ENCODE measurements at regions not wholly inside any gene's neighbourhood (a gene's known extent, or its start where the extent isn't known, plus 50 kb on each side); places are given as distances from the start of the nearest gene placed in this dataset.

DNA sequence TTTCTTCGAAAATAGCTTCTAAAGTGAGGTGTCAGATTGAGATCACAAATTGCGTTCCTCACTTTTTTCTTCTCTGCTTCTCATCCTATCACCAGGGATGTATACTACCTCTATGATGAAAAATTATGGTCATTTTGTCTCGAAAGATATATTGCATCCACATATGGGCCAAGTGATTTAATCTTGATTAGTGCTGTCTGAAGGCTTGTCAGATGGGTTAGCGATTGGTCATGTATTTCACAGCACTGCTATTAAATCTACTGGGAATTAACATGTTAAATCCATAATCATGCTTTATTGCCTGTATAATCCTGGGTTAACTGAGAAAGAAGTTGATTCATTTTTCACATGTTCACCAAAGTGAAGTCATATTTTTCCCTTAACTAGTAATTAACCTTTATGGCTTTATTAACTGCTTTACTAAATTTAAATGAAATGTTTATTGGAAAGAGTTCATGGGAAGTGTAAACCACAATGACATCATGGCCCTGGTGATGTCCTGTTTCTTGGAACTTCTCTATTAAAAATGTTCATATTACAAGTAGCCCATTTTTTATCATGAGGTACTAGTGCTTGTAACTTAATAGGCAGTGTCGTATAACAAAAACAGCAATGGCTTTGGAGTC, 193.3 kb downstream of the SMC2 start:
- TF ChIP-seq, protein P1, sequence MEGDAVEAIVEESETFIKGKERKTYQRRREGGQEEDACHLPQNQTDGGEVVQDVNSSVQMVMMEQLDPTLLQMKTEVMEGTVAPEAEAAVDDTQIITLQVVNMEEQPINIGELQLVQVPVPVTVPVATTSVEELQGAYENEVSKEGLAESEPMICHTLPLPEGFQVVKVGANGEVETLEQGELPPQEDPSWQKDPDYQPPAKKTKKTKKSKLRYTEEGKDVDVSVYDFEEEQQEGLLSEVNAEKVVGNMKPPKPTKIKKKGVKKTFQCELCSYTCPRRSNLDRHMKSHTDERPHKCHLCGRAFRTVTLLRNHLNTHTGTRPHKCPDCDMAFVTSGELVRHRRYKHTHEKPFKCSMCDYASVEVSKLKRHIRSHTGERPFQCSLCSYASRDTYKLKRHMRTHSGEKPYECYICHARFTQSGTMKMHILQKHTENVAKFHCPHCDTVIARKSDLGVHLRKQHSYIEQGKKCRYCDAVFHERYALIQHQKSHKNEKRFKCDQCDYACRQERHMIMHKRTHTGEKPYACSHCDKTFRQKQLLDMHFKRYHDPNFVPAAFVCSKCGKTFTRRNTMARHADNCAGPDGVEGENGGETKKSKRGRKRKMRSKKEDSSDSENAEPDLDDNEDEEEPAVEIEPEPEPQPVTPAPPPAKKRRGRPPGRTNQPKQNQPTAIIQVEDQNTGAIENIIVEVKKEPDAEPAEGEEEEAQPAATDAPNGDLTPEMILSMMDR (IDR thresholded peaks at IDR 0.05 in 4 of 5, conservative IDR thresholded peaks at IDR 0.05 in 1 of 5), result no peak
- TF ChIP-seq POLR2A (IDR thresholded peaks at IDR 0.05), result no peak
